SJCRH30 (cell line): ENCODE measurements at regions not wholly inside any gene's neighbourhood (a gene's known extent, or its start where the extent isn't known, plus 50 kb on each side); places are given as distances from the start of the nearest gene placed in this dataset.

Experiments used
- DNase-seq, 2 experiments: peaks; one replicate each; pipeline ENCODE4 v3.0.0-alpha.2; 2015 to 2020
- H3K27ac ChIP-seq: fragments of 250-450 bp; sonication (Bioruptor Pico); 2 replicates; pipeline ENCODE4 v1.5.1; 2020; ENCODE audit warnings: mild to moderate bottlenecking, moderate library complexity
- H3K27me3 ChIP-seq: fragments of 250-450 bp; sonication (Bioruptor Pico); 2 replicates; pipeline ENCODE4 v1.5.1; 2020; ENCODE audit warnings: mild to moderate bottlenecking, moderate library complexity
- H3K36me3 ChIP-seq: fragments of 250-450 bp; sonication (Bioruptor Pico); 2 replicates; pipeline ENCODE4 v1.5.1; 2020; ENCODE audit warnings: mild to moderate bottlenecking, moderate library complexity
- H3K4me1 ChIP-seq: fragments of 250-450 bp; sonication (Bioruptor Pico); 2 replicates; pipeline ENCODE4 v1.5.1; 2020; ENCODE audit warnings: mild to moderate bottlenecking, moderate library complexity
- H3K4me3 ChIP-seq: fragments of 250-450 bp; sonication (Bioruptor Pico); 2 replicates; pipeline ENCODE4 v1.5.1; 2020; ENCODE audit warnings: mild to moderate bottlenecking, moderate library complexity
- H3K9me3 ChIP-seq: fragments of 250-450 bp; sonication (Bioruptor Pico); replicated peaks from 2 replicates; pipeline ENCODE4 v1.5.1; 2020; ENCODE audit warnings: mild to moderate bottlenecking, moderate library complexity

DNA sequence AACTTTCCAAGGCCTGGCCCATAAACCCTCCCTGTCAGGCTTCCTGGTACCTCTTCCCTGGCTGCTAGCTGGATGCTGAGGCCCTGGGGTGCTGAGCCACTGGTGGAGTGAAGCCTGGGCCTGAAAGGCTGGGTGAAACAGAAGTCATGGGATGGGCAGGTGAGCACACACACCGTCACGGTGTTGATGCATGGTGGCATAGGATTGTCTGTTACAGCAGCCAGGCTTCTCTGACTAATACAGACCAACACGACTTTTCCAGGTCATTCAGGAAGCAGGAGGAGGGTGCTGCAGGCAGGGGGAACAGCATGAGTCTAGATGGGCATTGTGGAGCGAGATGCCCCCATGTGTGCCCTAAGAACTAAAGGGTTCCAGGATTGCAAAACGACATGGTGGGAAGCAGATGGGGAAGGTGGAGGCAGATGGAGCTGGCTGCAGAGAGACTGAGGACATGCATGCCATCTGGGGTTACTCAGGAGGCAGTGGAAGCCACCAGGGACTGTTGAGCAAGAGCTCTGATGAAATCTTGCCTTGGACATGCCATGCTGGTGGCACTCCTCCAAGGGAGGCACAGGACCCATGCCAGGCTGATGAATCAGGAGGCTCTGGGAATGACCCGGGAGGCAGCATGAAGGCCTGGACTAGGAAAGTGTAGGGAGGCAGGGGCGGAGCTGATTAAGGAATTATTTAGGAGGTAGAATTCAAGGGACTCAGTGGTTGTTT is 480.9 kb downstream of the TSN start:
- DNase-seq: no peak
- no peak overlapping the region for H3K4me3 ChIP-seq
- H3K4me1 ChIP-seq: no peaks in the 10 kb centered on the region
- H3K9me3 ChIP-seq: no peaks in the 10 kb centered on the region
- H3K27ac ChIP-seq: no peak overlapping the region
- H3K36me3 ChIP-seq: no peaks in the 10 kb centered on the region
- peaks cover 19% of the 10 kb centered on the region for H3K27me3 ChIP-seq

DNA sequence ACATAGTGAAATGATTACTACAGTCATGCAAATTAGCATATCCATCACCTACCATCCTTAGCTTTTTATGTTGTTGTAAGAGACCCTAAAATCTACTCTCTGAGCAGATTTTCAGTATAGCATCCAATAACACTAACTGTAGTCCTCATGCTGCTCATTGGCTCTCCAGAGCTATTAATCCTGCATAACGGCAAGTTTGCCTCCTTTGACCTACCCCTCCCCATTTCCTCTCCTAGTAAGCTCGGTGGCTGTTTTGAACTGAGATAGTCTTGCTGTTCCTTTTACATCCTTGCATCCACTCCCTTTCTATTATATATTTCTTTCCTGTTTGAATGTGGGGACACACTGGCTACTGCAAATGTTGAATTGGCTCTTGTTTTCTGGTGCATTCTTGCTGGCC is 481.5 kb downstream of the TSN start:
- DNase-seq: no peak
- no peak overlapping the region for H3K4me3 ChIP-seq
- peaks cover 19% of the 10 kb centered on the region for H3K27me3 ChIP-seq
- no peaks in the 10 kb centered on the region for H3K4me1 ChIP-seq
- H3K9me3 ChIP-seq: no peaks in the 10 kb centered on the region
- no peaks in the 10 kb centered on the region for H3K36me3 ChIP-seq
- H3K27ac ChIP-seq: no peak overlapping the region

DNA sequence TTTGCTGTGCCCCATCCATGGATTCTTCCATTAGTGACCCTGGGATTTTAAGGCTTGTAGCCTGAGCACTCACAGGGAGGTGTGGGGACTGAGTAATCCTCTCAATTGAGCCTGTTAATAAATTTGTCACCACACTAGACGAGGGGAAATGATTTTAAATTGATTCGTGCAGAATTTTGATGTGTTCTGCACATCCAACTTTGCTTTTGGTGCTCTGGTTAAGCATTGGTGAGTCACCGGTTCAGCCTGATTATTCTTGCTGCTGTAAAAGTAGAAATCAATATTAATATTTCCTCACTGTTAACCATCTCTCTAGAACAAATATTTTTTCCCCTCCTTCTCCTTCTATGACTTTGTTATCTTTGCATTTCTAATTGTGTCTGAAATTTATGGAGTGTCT is 482.0 kb downstream of the TSN start:
- H3K27ac ChIP-seq: no peak overlapping the region
- H3K36me3 ChIP-seq: no peaks in the 10 kb centered on the region
- no peaks in the 10 kb centered on the region for H3K9me3 ChIP-seq
- DNase-seq: no peak
- H3K4me1 ChIP-seq: no peaks in the 10 kb centered on the region
- H3K27me3 ChIP-seq: peaks cover 18% of the 10 kb centered on the region
- no peak overlapping the region for H3K4me3 ChIP-seq

DNA sequence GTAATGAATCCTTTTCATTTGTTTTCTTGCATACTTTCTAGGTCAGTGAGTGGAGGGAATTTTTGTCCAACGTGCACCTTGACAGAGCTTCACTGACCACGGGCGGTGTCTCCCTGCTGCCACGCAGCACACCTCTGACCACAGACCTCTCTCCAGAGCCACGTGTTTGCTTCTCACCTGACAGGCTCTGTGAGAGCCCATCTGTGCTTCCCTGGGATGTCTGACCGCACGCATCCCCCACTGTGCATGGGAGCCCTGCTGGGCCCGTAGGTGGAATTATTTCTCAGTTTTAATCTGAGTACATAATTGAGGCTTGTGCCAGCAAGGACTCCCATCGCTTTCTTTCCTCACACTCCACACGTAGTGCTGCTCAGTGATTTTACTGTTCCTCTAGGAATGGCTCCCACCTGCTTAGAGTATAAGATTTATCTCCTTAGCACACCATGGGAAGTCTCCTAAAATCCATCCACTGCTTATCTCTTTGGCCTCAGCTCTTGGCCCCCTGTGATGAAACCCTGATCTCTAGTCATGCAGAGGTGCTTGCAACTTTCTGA is 482.6 kb downstream of the TSN start:
- peaks cover 12% of the 10 kb centered on the region for H3K27me3 ChIP-seq

DNA sequence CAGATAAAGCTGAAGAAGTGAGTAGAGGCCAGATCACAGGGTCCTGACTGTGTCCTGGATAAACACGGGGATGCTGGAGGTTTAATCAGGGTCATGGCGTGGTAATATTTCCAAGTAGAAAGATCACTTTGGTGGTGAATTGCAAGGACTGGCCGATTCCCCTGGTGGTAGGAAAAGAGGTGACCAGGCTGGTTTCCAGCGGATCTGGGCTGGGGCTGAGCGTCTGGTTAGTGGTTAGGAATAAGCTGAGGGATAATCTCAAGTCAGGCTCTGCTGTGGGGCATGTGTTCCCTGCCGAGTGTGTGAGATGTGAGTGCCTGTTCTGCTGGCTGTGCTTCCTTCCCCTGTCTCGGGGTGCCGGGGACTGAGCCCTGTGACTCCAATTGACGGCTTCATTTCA is 484.0 kb downstream of the TSN start:
- no peak overlapping the region for H3K4me3 ChIP-seq
- H3K27me3 ChIP-seq: peaks cover 3% of the 10 kb centered on the region
- no peaks in the 10 kb centered on the region for H3K4me1 ChIP-seq
- H3K9me3 ChIP-seq: no peaks in the 10 kb centered on the region
- no peak overlapping the region for H3K27ac ChIP-seq
- H3K36me3 ChIP-seq: no peaks in the 10 kb centered on the region
- DNase-seq: no peak

More for the DNA sequence above, 482.6 kb downstream of the TSN start:
- no peak overlapping the region for H3K27ac ChIP-seq
- H3K4me1 ChIP-seq: no peaks in the 10 kb centered on the region
- no peaks in the 10 kb centered on the region for H3K36me3 ChIP-seq
- no peak for DNase-seq
- no peaks in the 10 kb centered on the region for H3K9me3 ChIP-seq
- H3K4me3 ChIP-seq: no peak overlapping the region

DNA sequence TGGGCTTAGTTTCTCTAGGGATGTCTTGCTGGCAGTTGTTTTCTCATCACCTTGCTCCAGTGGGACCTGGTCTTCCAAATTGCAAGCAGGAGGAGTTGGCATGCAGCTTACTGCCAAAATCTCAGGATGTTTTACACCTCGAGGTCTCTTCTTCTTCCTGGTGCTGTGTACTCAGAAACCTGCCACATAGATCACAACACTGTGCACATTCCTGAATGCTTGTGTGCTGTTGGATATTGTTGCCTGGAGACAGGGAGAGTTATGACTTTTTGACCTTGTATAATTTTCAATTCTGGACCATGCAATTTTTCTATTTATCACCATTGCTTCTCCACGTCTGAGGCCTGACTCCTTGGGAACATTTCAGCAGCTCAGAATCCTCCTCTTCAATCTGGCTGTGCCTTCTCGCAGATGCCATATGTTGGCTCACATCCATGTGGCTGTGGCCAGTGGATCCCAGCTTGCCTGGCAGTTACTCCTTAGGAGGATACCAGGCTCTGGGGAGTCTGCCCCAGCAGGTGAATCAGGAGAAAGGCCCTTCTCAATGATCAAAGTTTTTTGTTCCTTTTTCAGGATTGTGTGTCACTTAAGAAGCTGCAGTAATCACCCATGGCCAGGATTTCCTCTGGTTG is 489.3 kb downstream of the TSN start:
- Histone ChIP-seq H3K36me3 (no peaks in the 10 kb centered on the region), H3K27ac (no peak overlapping the region), H3K9me3 (no peaks in the 10 kb centered on the region), H3K27me3 (peaks cover 10% of the 10 kb centered on the region; the same call in 1 of the 2 replicates), H3K4me1 (no peaks in the 10 kb centered on the region), H3K4me3 (no peak overlapping the region)
- DNase-seq: no peak

DNA sequence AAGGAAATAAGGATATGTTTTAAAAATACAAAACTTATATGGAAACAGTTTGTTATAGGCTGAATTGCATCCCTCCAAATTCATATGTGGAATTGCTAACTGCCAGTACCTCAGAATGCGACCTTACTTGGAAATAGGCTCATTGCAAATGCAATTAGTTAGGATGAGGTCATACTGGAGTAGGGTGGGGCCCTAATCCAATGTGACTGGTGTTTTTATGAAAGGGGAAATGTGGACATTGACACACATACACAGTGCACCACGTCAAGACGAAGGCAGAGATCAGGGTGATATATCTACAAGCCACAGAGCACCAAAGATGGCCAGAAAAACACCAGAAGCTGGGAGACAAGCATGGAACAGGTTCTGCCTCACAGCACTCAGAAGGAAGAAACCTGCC is 494.2 kb downstream of the TSN start:
- Histone ChIP-seq H3K27ac (no peak overlapping the region), H3K9me3 (no peaks in the 10 kb centered on the region), H3K27me3 (peaks cover 14% of the 10 kb centered on the region; the same call in 1 of the 2 replicates), H3K4me1 (no peaks in the 10 kb centered on the region), H3K36me3 (no peaks in the 10 kb centered on the region), H3K4me3 (no peak overlapping the region)
- no peak for DNase-seq

DNA sequence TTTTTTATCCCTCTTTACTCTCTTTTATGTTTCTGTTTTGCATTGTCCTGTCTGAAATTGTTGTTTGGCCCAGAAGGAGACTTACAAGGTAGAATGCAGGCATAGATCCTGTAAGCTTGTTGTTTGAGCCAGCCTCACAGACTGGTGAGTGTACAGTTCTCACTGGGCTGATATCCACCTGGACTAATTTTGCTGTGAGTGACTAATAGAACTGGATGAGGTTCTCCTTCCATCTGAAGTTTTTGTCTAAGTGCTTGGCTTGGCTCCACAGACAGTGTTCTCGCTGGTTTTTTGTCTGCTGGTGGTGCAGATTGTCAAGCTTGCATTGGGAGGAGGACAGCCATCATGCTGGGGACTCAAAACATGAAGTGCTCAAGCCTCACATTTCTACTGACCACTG is 495.7 kb downstream of the TSN start:
- no peaks in the 10 kb centered on the region for H3K9me3 ChIP-seq
- H3K4me1 ChIP-seq: no peaks in the 10 kb centered on the region
- H3K36me3 ChIP-seq: no peaks in the 10 kb centered on the region
- H3K27me3 ChIP-seq: peaks cover 10% of the 10 kb centered on the region; the same call in 1 of the 2 replicates
- no peak overlapping the region for H3K27ac ChIP-seq
- no peak for DNase-seq
- no peak overlapping the region for H3K4me3 ChIP-seq

DNA sequence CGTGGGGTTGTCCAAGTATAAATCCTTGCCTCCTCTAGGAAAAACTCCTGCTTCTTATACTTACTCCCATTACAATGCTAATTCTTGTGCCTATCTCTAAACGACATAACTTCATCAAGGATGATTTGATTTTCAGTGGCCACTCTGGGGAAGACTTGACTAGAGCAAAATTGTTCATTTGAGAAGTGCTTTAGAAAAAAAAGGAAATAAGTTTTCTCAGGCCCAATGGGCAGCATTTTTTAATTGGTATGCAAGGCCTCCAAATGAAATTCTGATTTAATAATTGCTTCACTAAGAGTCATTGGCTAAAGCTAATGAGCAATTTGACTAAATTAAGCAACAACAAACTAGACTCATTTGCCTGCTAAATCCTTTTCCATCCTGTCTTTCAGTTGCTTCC is 496.1 kb downstream of the TSN start:
- no peaks in the 10 kb centered on the region for H3K36me3 ChIP-seq
- H3K4me1 ChIP-seq: no peaks in the 10 kb centered on the region
- H3K27ac ChIP-seq: no peak overlapping the region
- no peak overlapping the region for H3K4me3 ChIP-seq
- no peaks in the 10 kb centered on the region for H3K9me3 ChIP-seq
- H3K27me3 ChIP-seq: peaks cover 10% of the 10 kb centered on the region; the same call in 1 of the 2 replicates
- DNase-seq: no peak

DNA sequence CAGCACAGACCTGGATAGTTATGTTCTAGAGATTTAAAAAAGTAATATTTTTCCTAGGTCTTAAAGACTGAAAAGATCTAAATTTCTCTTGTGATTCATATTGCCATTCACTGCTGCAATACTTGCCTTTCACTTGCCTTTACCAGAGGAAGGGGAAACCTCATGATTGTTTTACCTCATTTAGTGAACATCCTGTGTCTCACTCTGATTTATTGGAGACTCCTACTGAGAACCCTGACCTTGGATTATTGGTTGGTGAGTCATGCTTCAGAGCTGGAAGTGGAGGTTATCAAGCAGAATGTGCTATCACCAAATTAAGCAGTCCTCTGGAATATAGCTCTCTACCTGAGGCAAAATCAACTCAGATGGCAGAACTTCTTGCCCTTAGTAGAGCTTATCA is 500.5 kb downstream of the TSN start:
- H3K4me1 ChIP-seq: no peaks in the 10 kb centered on the region
- no peak for DNase-seq
- no peak overlapping the region for H3K4me3 ChIP-seq
- H3K9me3 ChIP-seq: no peaks in the 10 kb centered on the region
- H3K27me3 ChIP-seq: no peaks in the 10 kb centered on the region
- H3K36me3 ChIP-seq: no peaks in the 10 kb centered on the region
- no peak overlapping the region for H3K27ac ChIP-seq

DNA sequence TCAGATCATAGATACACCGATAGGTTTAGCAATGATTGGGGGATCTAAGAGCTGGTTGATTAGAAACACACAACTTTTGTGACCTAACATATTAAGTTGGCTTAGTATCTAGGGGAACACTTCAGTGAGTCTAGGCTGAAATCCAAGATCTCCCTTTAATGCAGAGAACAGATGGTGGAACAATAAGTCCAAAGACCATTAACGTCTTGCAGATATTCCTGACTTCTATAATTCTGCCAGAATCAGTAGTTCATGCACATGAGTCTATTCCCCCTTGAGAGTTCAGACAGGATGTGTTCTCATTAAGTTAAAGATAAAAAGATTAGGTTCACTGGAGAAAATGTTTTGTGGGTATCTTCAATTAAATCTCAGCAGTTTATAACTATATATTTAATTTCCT is 506.5 kb downstream of the TSN start:
- DNase-seq: no peak
- no peaks in the 10 kb centered on the region for H3K4me1 ChIP-seq
- H3K27ac ChIP-seq: no peak overlapping the region
- no peaks in the 10 kb centered on the region for H3K36me3 ChIP-seq
- no peaks in the 10 kb centered on the region for H3K9me3 ChIP-seq
- no peaks in the 10 kb centered on the region for H3K27me3 ChIP-seq
- no peak overlapping the region for H3K4me3 ChIP-seq

DNA sequence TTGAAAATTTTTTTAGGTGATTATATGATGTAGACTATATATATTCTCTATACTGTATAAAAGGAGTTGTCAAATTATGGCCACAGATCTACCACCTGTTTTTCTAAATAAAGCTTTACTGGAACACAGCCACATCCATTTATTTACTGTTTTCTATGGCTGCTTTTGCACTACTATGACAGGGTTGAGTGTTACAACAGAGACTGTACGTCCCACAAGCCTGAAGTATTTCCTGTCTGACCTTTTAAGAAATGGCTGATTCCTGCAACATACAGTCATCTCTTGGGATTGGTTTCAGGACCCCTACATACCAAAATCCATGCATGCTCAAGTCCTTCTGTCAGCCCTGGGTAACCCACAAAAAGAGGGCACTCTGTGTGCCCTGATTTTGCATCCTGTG is 508.3 kb downstream of the TSN start:
- no peak for DNase-seq

DNA sequence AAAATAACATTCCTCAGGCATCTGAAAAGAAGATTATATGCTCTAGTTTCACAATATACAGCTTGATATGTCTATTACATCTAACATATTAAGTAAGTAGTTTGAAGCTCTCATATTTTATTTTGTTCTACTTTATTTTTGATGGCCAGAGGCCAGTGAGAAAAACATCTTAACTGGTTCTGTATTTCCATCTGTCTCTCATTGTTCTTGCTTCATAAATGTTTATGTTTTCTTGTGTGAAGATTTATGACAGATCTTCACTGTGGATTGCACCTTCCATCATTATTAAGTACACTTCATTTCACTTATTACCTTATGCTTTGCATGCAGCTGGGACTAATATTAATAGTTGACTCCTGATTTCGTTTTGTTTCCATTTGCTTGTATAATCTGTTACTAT is 511.2 kb downstream of the TSN start:
- Histone ChIP-seq H3K9me3 (no peaks in the 10 kb centered on the region), H3K27me3 (0 out of 2 replicates have a peak, but pooled peaks cover 5% of the 10 kb centered on the region), H3K27ac (no peak overlapping the region), H3K4me3 (no peak overlapping the region), H3K36me3 (no peaks in the 10 kb centered on the region), H3K4me1 (no peaks in the 10 kb centered on the region)
- DNase-seq: no peak

More for the DNA sequence above, 508.3 kb downstream of the TSN start:
- Histone ChIP-seq H3K36me3 (no peaks in the 10 kb centered on the region), H3K9me3 (no peaks in the 10 kb centered on the region), H3K27me3 (no peaks in the 10 kb centered on the region), H3K4me1 (no peaks in the 10 kb centered on the region), H3K27ac (no peak overlapping the region), H3K4me3 (no peak overlapping the region)

DNA sequence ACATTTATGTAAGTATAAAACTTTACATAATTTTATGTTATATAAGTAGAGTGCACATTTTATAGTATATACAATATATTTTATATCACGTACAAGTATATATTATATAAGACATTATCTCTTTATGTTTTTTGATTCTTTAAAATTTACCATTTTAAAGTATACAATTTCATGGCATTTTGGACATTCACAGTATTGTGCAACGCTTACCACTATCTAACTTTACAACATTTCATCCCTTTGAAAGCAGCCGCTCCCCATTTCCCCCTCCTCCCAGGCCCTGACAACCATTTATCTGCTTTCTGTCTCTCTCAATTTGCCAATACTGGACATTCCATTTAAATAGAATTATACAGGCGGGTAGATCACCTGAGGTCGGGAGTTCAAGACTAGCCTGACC is 512.5 kb downstream of the TSN start:
- no peaks in the 10 kb centered on the region for H3K4me1 ChIP-seq

DNA sequence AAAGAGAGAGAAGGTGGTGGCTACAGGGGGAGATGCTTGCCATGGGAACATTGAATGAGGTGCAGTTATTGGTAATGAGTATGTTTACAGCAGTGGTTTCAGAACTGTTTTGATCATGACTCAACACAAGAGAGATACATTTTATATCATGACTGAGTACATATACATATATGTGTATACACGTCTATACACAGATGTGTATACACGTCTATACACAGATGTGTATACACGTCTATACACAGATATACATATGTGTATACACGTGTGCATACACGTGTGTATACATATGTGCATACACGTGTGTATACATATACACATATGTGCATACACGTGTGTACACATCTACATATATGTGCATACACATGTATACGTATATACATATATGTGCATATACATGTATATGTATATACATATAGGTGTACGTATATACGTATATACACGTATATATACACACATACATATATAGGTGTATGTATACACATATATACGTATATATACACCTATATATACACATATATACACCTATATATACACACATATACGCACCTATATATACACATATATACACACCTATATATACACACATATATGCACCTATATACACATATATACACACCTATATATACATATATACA is 518.5 kb downstream of the TSN start:
- no peak overlapping the region for H3K4me3 ChIP-seq
- H3K27me3 ChIP-seq: 0 out of 2 replicates have a peak, but pooled peaks cover 3% of the 10 kb centered on the region
- H3K27ac ChIP-seq: no peak overlapping the region
- H3K4me1 ChIP-seq: no peaks in the 10 kb centered on the region
- H3K9me3 ChIP-seq: no peaks in the 10 kb centered on the region
- H3K36me3 ChIP-seq: no peaks in the 10 kb centered on the region
- DNase-seq: no peak

More for the DNA sequence above, 512.5 kb downstream of the TSN start:
- Histone ChIP-seq H3K36me3 (no peaks in the 10 kb centered on the region), H3K27ac (no peak overlapping the region), H3K27me3 (0 out of 2 replicates have a peak, but pooled peaks cover 5% of the 10 kb centered on the region), H3K4me3 (no peak overlapping the region), H3K9me3 (no peaks in the 10 kb centered on the region)
- DNase-seq: no peak
